Stimulated activated CD8-positive, alpha-beta memory T cell treated with anti-CD3 and anti-CD28 coated beads, Interleukin-15, amount 100 ng/mL, for 1 hour (primary cell): ENCODE measurements at regions not wholly inside any gene's neighbourhood (a gene's known extent, or its start where the extent isn't known, plus 50 kb on each side); places are given as distances from the start of the nearest gene placed in this dataset.

ENCODE experiments used
- DNase-seq: peaks from one replicate; pipeline ENCODE4 v3.0.0-alpha.2; 2020; ENCODE audit warnings: low read depth

DNA sequence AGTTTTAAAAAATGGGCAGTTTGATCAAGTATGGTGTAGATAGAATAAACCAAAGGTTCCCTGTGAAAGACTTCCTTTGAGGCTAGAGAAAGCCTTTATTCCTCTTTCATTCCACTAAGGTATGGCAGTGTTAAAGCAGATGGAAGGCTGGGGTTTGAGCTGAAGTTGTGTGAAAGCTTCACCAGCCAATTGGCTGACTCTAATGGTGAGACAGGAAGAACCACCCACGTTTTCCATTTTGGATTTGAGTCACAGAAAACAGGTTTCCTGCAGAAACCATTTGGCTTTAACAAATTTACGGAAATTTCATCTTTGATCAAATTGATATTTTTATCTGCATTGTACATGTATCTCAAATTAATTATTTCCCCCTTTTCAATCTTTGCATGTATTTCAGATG lies 455.0 kb downstream of the PCNX1 start:
- no peak for DNase-seq

DNA sequence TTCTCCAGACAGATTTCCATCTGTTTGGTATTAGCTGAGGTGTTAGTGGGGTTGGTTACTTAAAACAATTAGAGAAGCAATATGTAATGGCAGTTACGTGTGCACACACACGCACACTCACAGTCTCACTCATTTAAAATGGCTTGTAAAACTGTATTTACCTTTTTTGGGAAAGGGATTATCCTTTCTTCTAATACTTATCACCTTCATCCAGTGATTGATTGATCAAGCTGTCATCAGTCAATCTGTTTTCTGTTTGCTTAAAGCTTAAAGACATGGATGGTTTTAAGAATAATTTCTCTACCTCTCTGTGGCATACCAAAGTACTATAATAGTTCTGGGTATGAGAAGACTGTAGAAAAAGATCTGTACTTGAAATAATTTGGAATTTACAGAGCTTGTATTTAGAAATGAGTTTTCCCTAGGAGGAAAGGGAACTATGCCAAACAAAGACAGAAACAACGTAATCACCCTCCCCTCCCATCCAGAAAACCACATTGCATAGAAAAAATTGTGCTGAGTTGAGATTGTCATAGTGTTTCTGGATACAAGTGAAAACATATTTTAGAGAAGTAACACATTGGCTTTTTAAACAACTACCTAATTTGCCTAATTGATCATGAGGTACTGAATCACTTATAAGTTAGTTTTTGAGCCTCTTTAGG lies 455.8 kb downstream of the PCNX1 start:
- DNase-seq: no peak

GRCh38 chr14:71363946-71364925 lies 457.0 kb downstream of the PCNX1 start:
- DNase-seq: no peak

DNA sequence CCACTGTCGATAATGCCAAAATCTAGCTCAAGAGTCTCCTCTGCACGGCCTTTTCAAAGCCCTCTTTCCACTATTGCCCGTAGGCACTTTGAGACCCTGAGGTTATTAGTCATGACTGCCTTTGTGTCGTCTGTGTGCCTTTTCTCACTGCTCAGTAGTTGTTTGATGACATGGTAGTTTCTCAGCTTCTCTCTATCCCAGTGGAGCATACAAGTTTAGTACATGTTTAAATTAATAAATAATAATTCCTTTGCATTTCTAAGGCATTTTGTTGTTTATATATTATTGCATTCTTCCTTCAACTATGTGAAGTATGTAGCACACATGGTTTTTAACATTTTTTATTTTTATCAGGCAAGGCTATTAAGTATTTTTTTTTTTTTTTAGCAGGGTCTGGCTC lies 458.1 kb downstream of the PCNX1 start:
- no peak for DNase-seq

DNA sequence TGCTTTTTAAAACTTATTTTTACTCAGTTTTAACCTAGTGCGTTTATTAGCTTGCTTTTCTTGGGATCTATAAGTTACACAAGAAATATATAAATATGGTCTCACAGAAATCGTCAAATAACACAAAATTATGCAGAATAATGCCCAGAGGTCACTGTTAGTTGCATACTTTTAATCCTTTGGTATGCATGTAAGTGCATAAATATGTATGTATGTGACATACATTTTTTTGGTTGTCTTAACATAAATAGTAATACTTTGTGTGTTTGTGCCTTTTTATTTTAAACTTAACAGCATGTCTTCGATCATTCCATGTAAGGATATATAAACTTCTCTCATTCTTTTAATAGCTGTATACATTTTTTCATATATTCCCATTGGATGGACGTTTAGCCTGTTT lies 459.6 kb downstream of the PCNX1 start:
- no peak for DNase-seq

- DNase-seq: no peak
Measured at GRCh38 chr14:71371711-71372396, 464.6 kb downstream of the PCNX1 start.

- no peak for DNase-seq
Measured at GRCh38 chr14:71372411-71372838, 465.2 kb downstream of the PCNX1 start.

DNA sequence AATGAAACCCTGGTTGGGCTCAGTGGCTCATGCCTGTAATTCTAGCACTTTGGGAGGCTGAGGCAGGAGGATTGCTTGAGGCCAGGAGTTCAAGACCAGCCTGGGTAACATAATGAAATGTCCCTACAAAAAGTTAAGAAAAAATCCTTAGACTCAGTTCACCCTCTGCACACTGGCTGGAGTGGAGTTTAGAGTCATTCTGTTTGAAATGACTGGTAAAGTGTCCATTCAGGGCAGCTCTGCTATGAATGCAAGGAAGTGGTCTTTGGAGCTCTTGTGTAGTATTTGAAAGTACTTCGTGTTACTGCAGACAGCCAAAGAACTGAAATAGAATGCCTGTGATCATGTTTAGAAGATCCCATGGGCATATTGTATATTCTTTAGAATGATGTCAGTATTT lies 466.5 kb downstream of the PCNX1 start:
- no peak for DNase-seq

DNA sequence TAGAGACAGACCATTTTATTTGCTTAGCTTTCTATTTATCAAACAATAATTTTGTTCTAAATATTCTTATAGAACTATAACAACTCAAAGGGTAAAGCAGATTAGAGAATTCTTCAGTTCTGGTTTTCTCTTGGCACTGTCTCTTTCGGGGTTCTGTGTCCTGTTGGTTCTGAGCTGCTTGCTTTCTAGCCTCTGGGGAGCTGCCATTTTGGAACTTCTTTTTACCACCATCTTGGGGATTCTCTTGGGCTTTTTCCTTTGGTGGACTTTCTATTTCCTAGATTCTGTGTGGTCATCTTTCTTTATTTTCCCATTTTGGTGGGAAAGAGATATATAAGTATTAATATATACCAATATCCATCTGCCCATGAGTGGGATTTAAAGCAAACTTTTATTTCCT lies 467.7 kb downstream of the PCNX1 start:
- no peak for DNase-seq

DNA sequence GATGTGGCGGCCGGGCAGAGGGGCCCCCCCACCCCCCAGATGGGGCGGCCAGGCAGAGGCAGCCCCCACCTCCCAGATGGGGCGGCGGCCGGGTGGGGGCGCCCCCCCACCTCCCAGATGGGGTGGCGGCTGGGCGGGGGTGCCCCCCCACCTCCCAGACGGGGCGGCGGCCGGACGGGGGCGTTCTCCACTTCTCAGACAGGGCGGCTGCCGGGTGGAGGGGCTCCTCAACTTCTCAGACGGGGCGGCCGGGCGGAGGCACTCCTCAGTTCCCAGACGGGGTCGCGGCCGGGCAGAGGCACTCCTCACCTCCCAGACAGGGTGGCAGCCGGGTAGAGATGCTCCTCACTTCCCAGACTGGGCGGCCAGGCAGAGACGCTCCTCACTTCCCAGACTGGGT lies 469.8 kb downstream of the PCNX1 start:
- DNase-seq: no peak

DNA sequence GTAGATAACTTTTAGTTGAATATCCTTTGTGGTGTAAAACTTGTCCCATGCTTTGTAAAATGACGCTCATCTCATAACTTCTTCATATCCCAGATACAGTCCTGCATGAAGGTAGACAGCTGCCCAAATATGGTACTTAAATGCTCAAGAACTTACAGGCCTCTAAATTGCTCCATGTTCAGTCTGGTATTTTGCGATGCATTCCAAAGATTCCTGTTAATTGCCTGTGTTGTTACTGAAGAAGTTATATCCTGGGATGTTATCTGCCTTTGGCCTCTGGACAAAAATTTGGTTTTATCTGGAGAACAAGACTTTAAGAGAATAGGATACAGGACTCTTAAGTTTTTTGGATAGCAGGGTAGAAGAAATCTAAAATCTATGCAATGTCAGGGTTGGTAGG lies 473.0 kb downstream of the PCNX1 start:
- DNase-seq: no peak

GRCh38 chr14:71381814-71382213 lies 474.6 kb downstream of the PCNX1 start:
- DNase-seq: no peak

GRCh38 chr14:71382315-71382714 lies 475.1 kb downstream of the PCNX1 start:
- no peak for DNase-seq

- no peak for DNase-seq
Measured at GRCh38 chr14:71383510-71383909, 476.3 kb downstream of the PCNX1 start.

GRCh38 chr14:71384007-71384845 lies 477.0 kb downstream of the PCNX1 start:
- no peak for DNase-seq

GRCh38 chr14:71387753-71388152 lies 480.5 kb downstream of the PCNX1 start:
- DNase-seq: no peak

- DNase-seq: no peak
Measured at GRCh38 chr14:71388336-71388735, 481.1 kb downstream of the PCNX1 start.

DNA sequence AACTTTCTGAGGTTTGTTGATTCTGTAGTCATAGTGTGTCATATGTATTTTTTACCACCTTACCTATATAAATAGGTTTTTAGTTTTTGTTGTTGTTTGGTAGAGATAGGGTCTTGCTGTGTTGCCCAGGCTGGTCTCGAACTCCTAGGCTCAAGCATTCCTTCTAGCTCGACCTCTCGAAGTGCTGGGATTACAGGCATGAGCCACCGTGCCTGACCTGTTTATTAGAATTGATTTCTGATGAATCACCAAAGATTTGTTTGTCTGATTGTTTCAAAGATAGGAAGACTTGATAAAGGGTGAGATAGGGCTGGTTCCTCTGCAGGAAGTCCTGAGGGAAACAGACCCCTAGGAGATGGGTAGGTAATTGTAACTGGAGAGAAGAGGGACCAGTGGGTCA lies 481.6 kb downstream of the PCNX1 start:
- no peak for DNase-seq

GRCh38 chr14:71394386-71394785 lies 487.1 kb downstream of the PCNX1 start:
- no peak for DNase-seq

DNA sequence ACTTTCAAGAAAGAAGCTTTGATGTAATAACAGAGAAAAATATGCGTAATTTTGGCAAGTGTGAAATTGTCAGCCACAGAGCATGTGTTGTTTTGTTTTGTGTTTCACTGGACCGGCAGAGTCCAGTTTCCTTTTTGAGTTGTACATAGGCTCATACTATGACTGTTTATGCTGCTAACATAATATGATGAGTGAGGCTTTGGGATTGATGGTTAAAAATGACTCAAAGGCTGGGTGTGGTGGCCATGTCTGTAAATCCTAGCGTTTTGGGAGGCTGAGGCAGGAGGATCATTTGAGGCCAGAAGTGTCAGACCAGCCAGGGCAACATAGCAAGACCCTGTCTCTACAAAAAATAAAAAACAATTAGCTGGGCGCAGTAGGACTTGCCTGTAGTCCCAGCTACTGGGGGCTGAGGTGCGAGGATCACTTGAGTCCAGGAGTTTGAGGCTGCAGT lies 487.9 kb downstream of the PCNX1 start:
- DNase-seq: no peak

DNA sequence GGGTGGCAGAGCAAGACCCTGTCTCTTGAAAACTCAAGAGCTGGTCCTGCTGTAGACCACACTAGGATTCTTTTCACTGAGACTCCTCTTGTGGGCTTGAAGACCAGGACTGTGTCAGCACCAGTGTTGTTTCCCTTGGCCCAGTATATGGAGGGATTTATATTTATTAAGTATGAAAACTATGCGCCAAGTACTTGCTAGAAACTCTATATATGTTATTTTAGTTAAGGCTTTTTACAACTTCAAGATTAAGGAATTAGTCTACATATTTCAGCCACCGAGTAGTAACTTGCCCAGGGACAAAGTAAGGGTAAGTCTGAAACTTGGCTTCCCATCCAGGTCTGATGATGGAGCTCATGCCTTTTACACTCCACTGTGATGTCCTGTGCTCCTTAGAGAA lies 488.4 kb downstream of the PCNX1 start:
- DNase-seq: no peak
